NT2/D1 (cell line): ENCODE measurements at regions not wholly inside any gene's neighbourhood (a gene's known extent, or its start where the extent isn't known, plus 50 kb on each side); places are given as distances from the start of the nearest gene placed in this dataset.

ENCODE experiments used
- SUZ12 ChIP-seq: IDR thresholded peaks from 2 replicates; pipeline ENCODE4 v1.6.1; 2011; ENCODE audit not compliant: insufficient read length, insufficient read depth; ENCODE audit errors: extremely low read depth
- YY1 ChIP-seq: IDR thresholded peaks from 2 replicates; pipeline ENCODE4 v1.6.1; 2011; ENCODE audit not compliant: insufficient read length, insufficient read depth

GRCh38 chrX:50971395-50971794, 60.9 kb downstream of the BMP15 start:
- TF ChIP-seq YY1 (no peak), SUZ12 (no peak)
